NCI-H69 (cell line): ENCODE measurements at regions not wholly inside any gene's neighbourhood (a gene's known extent, or its start where the extent isn't known, plus 50 kb on each side); places are given as distances from the start of the nearest gene placed in this dataset.
"Not testable (repeated sequence)": the region's sequence is repeated elsewhere in the genome, so short reads cannot be mapped to it uniquely, and the experiment has no call there.

Experiments
- DNase-seq: peaks from one replicate; lab custom pipeline; 2025; lab: John Stamatoyannopoulos, UW

- no peak for DNase-seq
These were observed 202.8 kb downstream of the KDM5D start for GRCh38 chrY:19541475-19542306.

- not testable (repeated sequence) for DNase-seq
These were observed 208.8 kb downstream of the KDM5D start for GRCh38 chrY:19535697-19536096.

- DNase-seq: no peak
These were observed 222.6 kb downstream of the KDM5D start for GRCh38 chrY:19521976-19522375.

- no peak for DNase-seq
These were observed 241.5 kb downstream of the KDM5D start for GRCh38 chrY:19503092-19503449.

GRCh38 chrY:19502169-19503091 is 242.1 kb downstream of the KDM5D start:
- no peak for DNase-seq

GRCh38 chrY:19498556-19498955 is 246.0 kb downstream of the KDM5D start:
- no peak for DNase-seq

GRCh38 chrY:19487494-19487893 is 257.0 kb downstream of the KDM5D start:
- no peak for DNase-seq

- DNase-seq: no peak
These were observed 259.5 kb downstream of the KDM5D start for GRCh38 chrY:19484997-19485396.

- DNase-seq: no peak
These were observed 265.4 kb downstream of the KDM5D start for GRCh38 chrY:19479141-19479540.

- DNase-seq: no peak
These were observed 266.6 kb downstream of the KDM5D start for GRCh38 chrY:19477959-19478358.

- DNase-seq: no peak
These were observed 278.7 kb downstream of the KDM5D start for GRCh38 chrY:19465809-19466208.

- DNase-seq: no peak
These were observed 287.6 kb downstream of the KDM5D start for GRCh38 chrY:19456855-19457448.

- DNase-seq: peak; percentile 60
These were observed 311.5 kb downstream of the KDM5D start for GRCh38 chrY:19433059-19433458.

- peak; percentile 26 for DNase-seq
These were observed 316.6 kb downstream of the KDM5D start for GRCh38 chrY:19427736-19428518.

- DNase-seq: not testable (repeated sequence)
These were observed 317.3 kb downstream of the KDM5D start for GRCh38 chrY:19427191-19427590.

- peak; percentile 76 for DNase-seq
These were observed 333.4 kb downstream of the KDM5D start for GRCh38 chrY:19410980-19411766.

- no peak for DNase-seq
These were observed 338.3 kb downstream of the KDM5D start for GRCh38 chrY:19406246-19406645.

- DNase-seq: no peak
These were observed 338.9 kb downstream of the KDM5D start for GRCh38 chrY:19405598-19405997.

- DNase-seq: no peak
These were observed 351.6 kb downstream of the KDM5D start for GRCh38 chrY:19392876-19393275.

- no peak for DNase-seq
These were observed 352.6 kb downstream of the KDM5D start for GRCh38 chrY:19391922-19392321.

GRCh38 chrY:19365321-19365720 is 379.2 kb downstream of the KDM5D start:
- no peak for DNase-seq
